ENCODE measurements at regions not wholly inside any gene's neighbourhood (a gene's known extent, or its start where the extent isn't known, plus 50 kb on each side); places are given as distances from the start of the nearest gene placed in this dataset.
"Not testable (repeated sequence)": the region's sequence is repeated elsewhere in the genome, so short reads cannot be mapped to it uniquely, and the experiment has no call there.

DNA sequence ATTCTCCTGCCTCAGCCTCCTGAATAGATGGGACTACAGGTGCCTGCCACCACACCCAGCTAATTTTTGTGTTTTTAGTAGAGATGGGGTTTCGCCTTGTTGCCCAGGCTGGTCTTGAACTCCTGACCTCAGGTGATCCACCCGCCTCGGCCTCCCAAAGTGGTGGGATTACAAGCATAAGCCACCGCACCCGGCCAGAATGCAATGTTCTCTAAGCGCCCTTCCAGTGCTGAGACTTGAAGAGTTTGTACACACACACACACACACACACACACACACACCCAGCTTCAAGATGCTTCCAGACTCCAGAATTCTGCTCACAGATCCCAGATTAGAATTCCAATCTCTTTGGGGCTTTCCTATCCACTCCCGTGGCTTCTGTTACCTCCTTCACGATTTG is 227.1 kb downstream of the FOXD2 start:
- not testable (repeated sequence) for H3K4me2 ChIP-seq; H3K4me3 Mint-ChIP-seq; H4K20me1 ChIP-seq (replicated peaks; ENCODE audit: insufficient read depth); H3K36me3 Mint-ChIP-seq (ENCODE audit: low read depth); H3K9me2 ChIP-seq (ENCODE audit: insufficient read depth); H3K9me3 Mint-ChIP-seq; H3K4me1 Mint-ChIP-seq; H3F3A ChIP-seq (replicated peaks; ENCODE audit: low read depth); H3K27ac Mint-ChIP-seq; H3K4me1 ChIP-seq (ENCODE audit: insufficient read depth); DNase-seq (ENCODE audit: low spot score); H3K79me2 ChIP-seq (replicated peaks; ENCODE audit: insufficient read depth); H3K27ac ChIP-seq (ENCODE audit: low read depth); H3K36me3 ChIP-seq (ENCODE audit: insufficient read depth); H3K27me3 Mint-ChIP-seq (ENCODE audit: insufficient read depth, low read depth, poor library complexity); H3K27me3 ChIP-seq (ENCODE audit: insufficient read depth); H2AFZ ChIP-seq; H3K4me3 ChIP-seq; ATAC-seq

DNA sequence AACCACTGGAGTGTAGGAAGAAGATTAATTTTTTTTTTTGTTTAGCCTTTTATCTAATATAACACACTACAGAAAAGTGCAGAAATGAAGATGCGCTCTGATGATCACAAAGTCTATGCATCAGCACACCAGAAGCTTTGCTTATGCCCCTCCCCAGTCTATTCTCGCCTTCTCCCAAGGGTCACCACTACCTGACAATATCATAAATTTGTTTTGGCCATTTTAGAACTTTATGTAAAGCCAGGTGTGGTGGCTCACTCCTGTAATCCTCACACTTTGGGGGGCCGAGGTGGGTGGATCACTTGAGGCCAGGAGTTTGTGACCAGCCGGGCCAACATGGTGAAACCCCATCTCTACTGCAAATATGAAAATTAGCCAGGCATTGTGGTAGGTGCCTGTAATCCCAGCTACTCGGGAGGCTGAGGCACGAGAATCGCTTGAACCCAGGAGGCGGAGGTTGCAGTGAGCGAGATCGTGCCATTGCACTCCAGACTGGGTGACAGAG is 231.3 kb downstream of the FOXD2 start:
- H3K36me3 Mint-ChIP-seq (ENCODE audit: low read depth), result peaks cover 4% of the 10 kb centered on the region; the same call in 2 of the 3 replicates
- H3K4me1 Mint-ChIP-seq, result no peaks in the 10 kb centered on the region
- H4K20me1 ChIP-seq (replicated peaks; ENCODE audit: insufficient read depth), result no peaks in the 10 kb centered on the region
- no peaks in the 10 kb centered on the region for H3K4me1 ChIP-seq (ENCODE audit: insufficient read depth)
- H3K27ac ChIP-seq (ENCODE audit: low read depth), result no peak overlapping the region
- H3K36me3 ChIP-seq (ENCODE audit: insufficient read depth), result peaks cover 6% of the 10 kb centered on the region
- H3K4me3 Mint-ChIP-seq, result no peak overlapping the region
- H3K4me3 ChIP-seq, result no peak overlapping the region
- H3F3A ChIP-seq (replicated peaks; ENCODE audit: low read depth), result no peaks in the 10 kb centered on the region
- no peak for DNase-seq (ENCODE audit: low spot score)
- H3K27ac Mint-ChIP-seq, result no peak overlapping the region
- peaks cover 4% of the 10 kb centered on the region; the same call in 1 of the 2 replicates for H3K9me2 ChIP-seq (ENCODE audit: insufficient read depth)
- H3K27me3 ChIP-seq (ENCODE audit: insufficient read depth), result no peaks in the 10 kb centered on the region
- peaks cover 8% of the 10 kb centered on the region for H3K27me3 Mint-ChIP-seq (ENCODE audit: insufficient read depth, low read depth, poor library complexity)
- H3K4me2 ChIP-seq, result no peak overlapping the region
- no peak for ATAC-seq
- peaks cover 20% of the 10 kb centered on the region for H3K9me3 Mint-ChIP-seq
- no peaks in the 10 kb centered on the region for H3K79me2 ChIP-seq (replicated peaks; ENCODE audit: insufficient read depth)
- TF ChIP-seq ZNF331 (CRISPR knock-in tag; IDR thresholded peaks at IDR 0.05; ENCODE audit: low read depth) (no peak), EZH2 (IDR thresholded peaks at IDR 0.05; ENCODE audit: low read depth, unreplicated experiment) (no peak), EZH2phosphoT487 (IDR thresholded peaks at IDR 0.05; ENCODE audit: unreplicated experiment) (no peak), CTCF (conservative IDR thresholded peaks at IDR 0.05; ENCODE audit: low read depth in 2 of 2) (no peak)
- TF ChIP-seq, protein P1, sequence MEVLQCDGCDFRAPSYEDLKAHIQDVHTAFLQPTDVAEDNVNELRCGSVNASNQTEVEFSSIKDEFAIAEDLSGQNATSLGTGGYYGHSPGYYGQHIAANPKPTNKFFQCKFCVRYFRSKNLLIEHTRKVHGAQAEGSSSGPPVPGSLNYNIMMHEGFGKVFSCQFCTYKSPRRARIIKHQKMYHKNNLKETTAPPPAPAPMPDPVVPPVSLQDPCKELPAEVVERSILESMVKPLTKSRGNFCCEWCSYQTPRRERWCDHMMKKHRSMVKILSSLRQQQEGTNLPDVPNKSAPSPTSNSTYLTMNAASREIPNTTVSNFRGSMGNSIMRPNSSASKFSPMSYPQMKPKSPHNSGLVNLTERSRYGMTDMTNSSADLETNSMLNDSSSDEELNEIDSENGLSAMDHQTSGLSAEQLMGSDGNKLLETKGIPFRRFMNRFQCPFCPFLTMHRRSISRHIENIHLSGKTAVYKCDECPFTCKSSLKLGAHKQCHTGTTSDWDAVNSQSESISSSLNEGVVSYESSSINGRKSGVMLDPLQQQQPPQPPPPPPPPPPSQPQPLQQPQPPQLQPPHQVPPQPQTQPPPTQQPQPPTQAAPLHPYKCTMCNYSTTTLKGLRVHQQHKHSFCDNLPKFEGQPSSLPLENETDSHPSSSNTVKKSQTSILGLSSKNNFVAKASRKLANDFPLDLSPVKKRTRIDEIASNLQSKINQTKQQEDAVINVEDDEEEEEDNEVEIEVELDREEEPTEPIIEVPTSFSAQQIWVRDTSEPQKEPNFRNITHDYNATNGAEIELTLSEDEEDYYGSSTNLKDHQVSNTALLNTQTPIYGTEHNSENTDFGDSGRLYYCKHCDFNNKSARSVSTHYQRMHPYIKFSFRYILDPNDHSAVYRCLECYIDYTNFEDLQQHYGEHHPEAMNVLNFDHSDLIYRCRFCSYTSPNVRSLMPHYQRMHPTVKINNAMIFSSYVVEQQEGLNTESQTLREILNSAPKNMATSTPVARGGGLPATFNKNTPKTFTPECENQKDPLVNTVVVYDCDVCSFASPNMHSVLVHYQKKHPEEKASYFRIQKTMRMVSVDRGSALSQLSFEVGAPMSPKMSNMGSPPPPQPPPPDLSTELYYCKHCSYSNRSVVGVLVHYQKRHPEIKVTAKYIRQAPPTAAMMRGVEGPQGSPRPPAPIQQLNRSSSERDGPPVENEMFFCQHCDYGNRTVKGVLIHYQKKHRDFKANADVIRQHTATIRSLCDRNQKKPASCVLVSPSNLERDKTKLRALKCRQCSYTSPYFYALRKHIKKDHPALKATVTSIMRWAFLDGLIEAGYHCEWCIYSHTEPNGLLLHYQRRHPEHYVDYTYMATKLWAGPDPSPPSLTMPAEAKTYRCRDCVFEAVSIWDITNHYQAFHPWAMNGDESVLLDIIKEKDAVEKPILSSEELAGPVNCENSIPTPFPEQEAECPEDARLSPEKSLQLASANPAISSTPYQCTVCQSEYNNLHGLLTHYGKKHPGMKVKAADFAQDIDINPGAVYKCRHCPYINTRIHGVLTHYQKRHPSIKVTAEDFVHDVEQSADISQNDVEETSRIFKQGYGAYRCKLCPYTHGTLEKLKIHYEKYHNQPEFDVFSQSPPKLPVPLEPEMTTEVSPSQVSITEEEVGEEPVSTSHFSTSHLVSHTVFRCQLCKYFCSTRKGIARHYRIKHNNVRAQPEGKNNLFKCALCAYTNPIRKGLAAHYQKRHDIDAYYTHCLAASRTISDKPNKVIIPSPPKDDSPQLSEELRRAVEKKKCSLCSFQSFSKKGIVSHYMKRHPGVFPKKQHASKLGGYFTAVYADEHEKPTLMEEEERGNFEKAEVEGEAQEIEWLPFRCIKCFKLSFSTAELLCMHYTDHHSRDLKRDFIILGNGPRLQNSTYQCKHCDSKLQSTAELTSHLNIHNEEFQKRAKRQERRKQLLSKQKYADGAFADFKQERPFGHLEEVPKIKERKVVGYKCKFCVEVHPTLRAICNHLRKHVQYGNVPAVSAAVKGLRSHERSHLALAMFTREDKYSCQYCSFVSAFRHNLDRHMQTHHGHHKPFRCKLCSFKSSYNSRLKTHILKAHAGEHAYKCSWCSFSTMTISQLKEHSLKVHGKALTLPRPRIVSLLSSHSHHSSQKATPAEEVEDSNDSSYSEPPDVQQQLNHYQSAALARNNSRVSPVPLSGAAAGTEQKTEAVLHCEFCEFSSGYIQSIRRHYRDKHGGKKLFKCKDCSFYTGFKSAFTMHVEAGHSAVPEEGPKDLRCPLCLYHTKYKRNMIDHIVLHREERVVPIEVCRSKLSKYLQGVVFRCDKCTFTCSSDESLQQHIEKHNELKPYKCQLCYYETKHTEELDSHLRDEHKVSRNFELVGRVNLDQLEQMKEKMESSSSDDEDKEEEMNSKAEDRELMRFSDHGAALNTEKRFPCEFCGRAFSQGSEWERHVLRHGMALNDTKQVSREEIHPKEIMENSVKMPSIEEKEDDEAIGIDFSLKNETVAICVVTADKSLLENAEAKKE (CRISPR knock-in tag; IDR thresholded peaks at IDR 0.05), result no peak
- H2AFZ ChIP-seq, result no peak overlapping the region
